ENCODE measurements at regions not wholly inside any gene's neighbourhood (a gene's known extent, or its start where the extent isn't known, plus 50 kb on each side); places are given as distances from the start of the nearest gene placed in this dataset.

- Histone ChIP-seq H3K27ac (no peak overlapping the region), H3K27me3 (no peaks in the 10 kb centered on the region), H3K4me1 (replicated peaks in 1 of 2) (no peaks in the 10 kb centered on the region), H3K9me3 (replicated peaks in 1 of 3) (no peaks in the 10 kb centered on the region), H3K4me3 (no peak overlapping the region), H3K36me3 (replicated peaks in 1 of 2) (no peaks in the 10 kb centered on the region)
- TF ChIP-seq POLR2A (IDR thresholded peaks at IDR 0.05) (no peak), CTCF (IDR thresholded peaks at IDR 0.05) (no peak)
- no peak for DNase-seq
- intact Hi-C loops (cut with DNase I): no loop called here
These were observed 173.9 kb downstream of the CALCRL start for GRCh38 chr2:187274146-187274545.

- intact Hi-C loops (cut with DNase I): no loop called here
These were observed 175.8 kb downstream of the CALCRL start for GRCh38 chr2:187272255-187272654.

GRCh38 chr2:187271825-187272224, 176.2 kb downstream of the CALCRL start:
- H3K27me3 ChIP-seq: no peaks in the 10 kb centered on the region
- no peak overlapping the region for H3K4me3 ChIP-seq
- H3K36me3 ChIP-seq (replicated peaks in 1 of 2): no peaks in the 10 kb centered on the region
- no peaks in the 10 kb centered on the region for H3K4me1 ChIP-seq (replicated peaks in 1 of 2)
- intact Hi-C loops (cut with DNase I): no loop called here
- H3K27ac ChIP-seq: no peak overlapping the region
- no peak for DNase-seq
- no peaks in the 10 kb centered on the region for H3K9me3 ChIP-seq (replicated peaks in 1 of 3)
- TF ChIP-seq CTCF (IDR thresholded peaks at IDR 0.05): no peak
- no peak for TF ChIP-seq POLR2A (IDR thresholded peaks at IDR 0.05)

More at GRCh38 chr2:187272255-187272654, 175.8 kb downstream of the CALCRL start:
- Histone ChIP-seq H3K4me3 (no peak overlapping the region), H3K27ac (no peak overlapping the region), H3K4me1 (replicated peaks in 1 of 2) (no peaks in the 10 kb centered on the region), H3K27me3 (no peaks in the 10 kb centered on the region), H3K9me3 (replicated peaks in 1 of 3) (no peaks in the 10 kb centered on the region), H3K36me3 (replicated peaks in 1 of 2) (no peaks in the 10 kb centered on the region)
- no peak for DNase-seq
- TF ChIP-seq CTCF (IDR thresholded peaks at IDR 0.05) (no peak), POLR2A (IDR thresholded peaks at IDR 0.05) (no peak)

- no peaks in the 10 kb centered on the region for H3K4me1 ChIP-seq (replicated peaks in 1 of 2)
- WGBS, 4 donors: 49 to 64% (median 57%) methylated on average over 4 of the region's 4 CpGs
- no peaks in the 10 kb centered on the region for H3K27me3 ChIP-seq
- no peak for DNase-seq
- no peaks in the 10 kb centered on the region for H3K36me3 ChIP-seq (replicated peaks in 1 of 2)
- no peak overlapping the region for H3K27ac ChIP-seq
- no peak for TF ChIP-seq CTCF (IDR thresholded peaks at IDR 0.05)
- TF ChIP-seq POLR2A (IDR thresholded peaks at IDR 0.05): no peak
- intact Hi-C loops (cut with DNase I): no loop called here
- H3K4me3 ChIP-seq: no peak overlapping the region
- peaks cover 0 to 6% (median 0%) of the 10 kb centered on the region in 3 donors for H3K9me3 ChIP-seq (replicated peaks in 1 of 3)
These were observed 181.4 kb downstream of the CALCRL start for GRCh38 chr2:187266645-187267044.
